PC-9 (cell line): ENCODE measurements at regions not wholly inside any gene's neighbourhood (a gene's known extent, or its start where the extent isn't known, plus 50 kb on each side); places are given as distances from the start of the nearest gene placed in this dataset.

Experiments
- BruUV-seq: library from RNA; stranded (reverse); fragments of 400-500 nt; replicated peaks from 2 replicates; lab custom pipeline; 2021; lab: Mats Ljungman, UMichigan
- CTCF ChIA-PET: fragments of 300-600 bp; sonication (Branson Sonifier 250); formaldehyde crosslinking; loops from one replicate; lab custom pipeline; 2022; ENCODE audit warnings: antibody characterized with exemption; lab: Charles Lee
- POLR2A ChIA-PET: fragments of 300-600 bp; sonication (Branson Sonifier 250); formaldehyde crosslinking; loops from one replicate; lab custom pipeline; 2022; ENCODE audit warnings: antibody characterized with exemption; ENCODE audit not compliant: unreplicated experiment; lab: Charles Lee
- DNase-seq, 2 experiments: peaks; one replicate each; pipeline versions ENCODE4 v3.0.0 to v3.0.0-alpha.2; 2015 to 2022; ENCODE audit warnings: mixed read lengths in 1 of 2
- H2AFZ ChIP-seq: fragments of 200-600 bp; sonication (generic); 2 replicates; pipeline ENCODE4 v1.8.1; 2017; ENCODE audit warnings: antibody characterized with exemption
- H3F3A ChIP-seq: fragments of 200-600 bp; sonication (generic); 2 replicates; pipeline ENCODE4 v1.8.1; 2017; ENCODE audit warnings: antibody characterized with exemption, mild to moderate bottlenecking, low read depth; ENCODE audit not compliant: insufficient read depth
- H3K27ac ChIP-seq: fragments of 200-600 bp; sonication (generic); 2 replicates; pipeline ENCODE4 v1.6.1; 2016; ENCODE audit warnings: mixed run types
- H3K27me3 ChIP-seq: fragments of 200-600 bp; sonication (generic); 2 replicates; pipeline ENCODE4 v1.6.1; 2016; ENCODE audit warnings: low read depth, mixed run types; ENCODE audit not compliant: insufficient read depth
- H3K36me3 ChIP-seq: fragments of 200-600 bp; sonication (generic); 2 replicates; pipeline ENCODE4 v1.6.1; 2016; ENCODE audit warnings: low read depth, mixed run types
- H3K4me1 ChIP-seq: fragments of 200-600 bp; sonication (generic); replicated peaks from 2 replicates; pipeline ENCODE4 v1.6.1; 2016; ENCODE audit warnings: mixed run types; ENCODE audit not compliant: insufficient read depth
- H3K4me2 ChIP-seq: fragments of 200-600 bp; sonication (generic); 2 replicates; pipeline ENCODE4 v1.6.1; 2017; ENCODE audit warnings: mixed run types
- H3K4me3 ChIP-seq: fragments of 200-600 bp; sonication (generic); 2 replicates; pipeline ENCODE4 v1.6.1; 2016; ENCODE audit warnings: mixed run types
- H3K79me2 ChIP-seq: fragments of 200-600 bp; sonication (generic); 2 replicates; pipeline ENCODE4 v1.6.1; 2017; ENCODE audit warnings: low read depth, mixed run types
- H3K9me2 ChIP-seq: fragments of 200-600 bp; sonication (generic); 2 replicates; pipeline ENCODE4 v1.8.1; 2017; ENCODE audit warnings: mild to moderate bottlenecking; ENCODE audit not compliant: insufficient read depth
- H3K9me3 ChIP-seq: fragments of 200-600 bp; sonication (generic); 2 replicates; pipeline ENCODE4 v1.8.1; 2016; ENCODE audit warnings: low read depth; ENCODE audit not compliant: insufficient read depth
- H4K20me1 ChIP-seq: fragments of 200-600 bp; sonication (generic); 2 replicates; pipeline ENCODE4 v1.8.1; 2017; ENCODE audit not compliant: insufficient read depth
- EZH2 ChIP-seq: fragments of 200-600 bp; sonication (generic); IDR thresholded peaks from 2 replicates; pipeline ENCODE4 v1.8.0; 2017; ENCODE audit warnings: antibody characterized with exemption, low read depth
- intact Hi-C: fragments of 100-400 bp; cut with micrococcal nuclease; formaldehyde crosslinking; loops from one replicate; pipeline ENCODE4 v1.10.0; 2022; ENCODE audit not compliant: unreplicated experiment
- TF ChIP-seq, protein P1 (sequence below): fragments of 200-600 bp; sonication (generic); conservative IDR thresholded peaks from 2 replicates; pipeline ENCODE4 v1.6.1; 2017; ENCODE audit warnings: mixed run types, antibody characterized with exemption, mild to moderate bottlenecking, moderate library complexity

DNA sequence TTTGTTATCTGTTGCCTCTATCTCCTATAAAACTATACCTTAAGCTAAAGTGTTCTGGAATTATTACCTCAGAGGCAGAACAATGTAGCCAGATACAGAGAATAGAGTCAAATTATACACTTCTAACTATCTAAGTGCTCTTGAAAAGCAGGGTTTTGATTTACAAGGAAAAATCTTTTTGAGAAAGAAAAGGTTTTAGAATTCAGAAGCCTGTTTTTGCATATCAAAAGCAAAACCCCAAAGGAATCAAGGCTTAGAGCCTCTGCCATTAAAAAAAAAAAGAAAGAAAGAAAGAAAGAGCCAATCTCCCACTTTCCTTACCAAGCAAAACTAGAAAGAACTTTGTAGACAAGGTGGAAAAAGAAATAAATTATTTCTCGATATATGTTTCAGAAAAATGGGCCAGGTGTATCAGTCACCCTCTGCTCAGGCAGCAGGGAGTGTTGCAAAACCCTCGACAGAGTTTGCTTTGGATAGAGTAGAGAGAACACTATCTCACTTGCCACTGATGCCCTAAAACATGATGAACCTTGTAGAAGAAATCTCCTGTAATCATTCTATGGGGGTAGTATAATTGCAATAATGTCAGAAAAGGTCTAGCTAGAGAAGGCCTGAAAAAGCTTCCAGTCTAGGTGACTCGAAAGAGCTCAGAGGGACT is 318.3 kb downstream of the PCDH10 start:
- intact Hi-C loops: no loop called here
- Histone ChIP-seq H4K20me1 (no peaks in the 10 kb centered on the region), H3K9me3 (no peaks in the 10 kb centered on the region), H3K27me3 (no peaks in the 10 kb centered on the region), H3F3A (no peaks in the 10 kb centered on the region), H3K9me2 (no peaks in the 10 kb centered on the region), H3K4me2 (no peak overlapping the region), H3K27ac (no peak overlapping the region), H3K4me3 (no peak overlapping the region), H2AFZ (no peak overlapping the region), H3K36me3 (no peaks in the 10 kb centered on the region), H3K4me1 (no peaks in the 10 kb centered on the region), H3K79me2 (no peaks in the 10 kb centered on the region)
- POLR2A ChIA-PET: no interaction called here
- CTCF ChIA-PET: no interaction called here
- no peak for DNase-seq
- TF ChIP-seq, protein P1, sequence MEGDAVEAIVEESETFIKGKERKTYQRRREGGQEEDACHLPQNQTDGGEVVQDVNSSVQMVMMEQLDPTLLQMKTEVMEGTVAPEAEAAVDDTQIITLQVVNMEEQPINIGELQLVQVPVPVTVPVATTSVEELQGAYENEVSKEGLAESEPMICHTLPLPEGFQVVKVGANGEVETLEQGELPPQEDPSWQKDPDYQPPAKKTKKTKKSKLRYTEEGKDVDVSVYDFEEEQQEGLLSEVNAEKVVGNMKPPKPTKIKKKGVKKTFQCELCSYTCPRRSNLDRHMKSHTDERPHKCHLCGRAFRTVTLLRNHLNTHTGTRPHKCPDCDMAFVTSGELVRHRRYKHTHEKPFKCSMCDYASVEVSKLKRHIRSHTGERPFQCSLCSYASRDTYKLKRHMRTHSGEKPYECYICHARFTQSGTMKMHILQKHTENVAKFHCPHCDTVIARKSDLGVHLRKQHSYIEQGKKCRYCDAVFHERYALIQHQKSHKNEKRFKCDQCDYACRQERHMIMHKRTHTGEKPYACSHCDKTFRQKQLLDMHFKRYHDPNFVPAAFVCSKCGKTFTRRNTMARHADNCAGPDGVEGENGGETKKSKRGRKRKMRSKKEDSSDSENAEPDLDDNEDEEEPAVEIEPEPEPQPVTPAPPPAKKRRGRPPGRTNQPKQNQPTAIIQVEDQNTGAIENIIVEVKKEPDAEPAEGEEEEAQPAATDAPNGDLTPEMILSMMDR: no peak
- TF ChIP-seq EZH2: no peak
- no TSS peak for BruUV-seq

DNA sequence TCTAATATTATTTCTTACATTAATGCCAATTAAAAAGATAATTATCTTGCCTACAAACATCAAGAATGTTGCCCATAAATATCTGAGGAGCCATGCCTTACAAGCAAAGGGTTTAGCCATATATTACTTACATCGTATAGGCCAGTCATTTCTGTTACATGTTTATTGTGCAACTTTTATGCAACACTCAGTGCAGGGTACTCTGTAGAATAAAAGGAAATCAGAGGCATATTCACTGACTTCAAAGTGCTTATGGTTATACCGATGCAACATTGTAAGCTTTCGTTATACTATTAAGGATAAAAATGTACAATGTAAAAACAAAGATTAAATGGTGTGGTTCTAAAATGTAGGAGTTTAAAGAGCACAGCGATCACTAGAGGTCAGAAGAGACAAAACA is 315.9 kb downstream of the PCDH10 start:
- TF ChIP-seq, protein P1: no peak
- TF ChIP-seq EZH2: no peak
- Histone ChIP-seq H3K27me3 (no peaks in the 10 kb centered on the region), H4K20me1 (no peaks in the 10 kb centered on the region), H3K9me3 (no peaks in the 10 kb centered on the region), H3K4me3 (no peak overlapping the region), H3K9me2 (no peaks in the 10 kb centered on the region), H3K36me3 (no peaks in the 10 kb centered on the region), H3K4me2 (no peak overlapping the region), H3F3A (no peaks in the 10 kb centered on the region), H3K4me1 (no peaks in the 10 kb centered on the region), H3K27ac (no peak overlapping the region), H3K79me2 (no peaks in the 10 kb centered on the region), H2AFZ (no peak overlapping the region)
- no TSS peak for BruUV-seq
- DNase-seq: no peak
- ChIA-PET POLR2A (no interaction called here), CTCF (no interaction called here)
- intact Hi-C loops: no loop called here

DNA sequence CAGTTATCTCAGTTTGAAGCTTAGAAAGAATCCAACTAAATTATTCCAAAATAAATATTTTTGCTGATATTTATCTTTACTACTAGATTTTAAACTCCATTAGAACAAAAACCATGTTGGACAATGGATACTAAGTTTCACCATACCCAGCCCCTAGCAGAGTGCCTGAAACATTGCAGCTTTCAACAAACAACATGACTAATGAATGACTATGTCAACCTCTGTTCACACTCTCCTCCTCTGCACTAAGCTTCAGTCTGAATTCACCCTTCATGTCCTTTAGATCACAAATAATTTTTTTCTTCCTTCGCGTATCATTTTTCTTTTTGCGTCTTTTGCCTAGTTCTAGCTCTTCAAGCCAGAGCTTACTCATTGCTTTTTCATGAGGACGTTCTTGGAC is 315.2 kb downstream of the PCDH10 start:
- Histone ChIP-seq H3K27me3 (no peaks in the 10 kb centered on the region), H3F3A (no peaks in the 10 kb centered on the region), H3K79me2 (no peaks in the 10 kb centered on the region), H3K4me3 (no peak overlapping the region), H3K9me2 (no peaks in the 10 kb centered on the region), H3K36me3 (no peaks in the 10 kb centered on the region), H3K27ac (no peak overlapping the region), H3K4me2 (no peak overlapping the region), H3K9me3 (no peaks in the 10 kb centered on the region), H4K20me1 (no peaks in the 10 kb centered on the region), H2AFZ (no peak overlapping the region), H3K4me1 (no peaks in the 10 kb centered on the region)
- ChIA-PET POLR2A (no interaction called here), CTCF (no interaction called here)
- BruUV-seq: no TSS peak
- intact Hi-C loops: no loop called here
- no peak for DNase-seq
- TF ChIP-seq, protein P1: no peak
- TF ChIP-seq EZH2: no peak
